ENCODE measurements at regions not wholly inside any gene's neighbourhood (a gene's known extent, or its start where the extent isn't known, plus 50 kb on each side); places are given as distances from the start of the nearest gene placed in this dataset.

DNA sequence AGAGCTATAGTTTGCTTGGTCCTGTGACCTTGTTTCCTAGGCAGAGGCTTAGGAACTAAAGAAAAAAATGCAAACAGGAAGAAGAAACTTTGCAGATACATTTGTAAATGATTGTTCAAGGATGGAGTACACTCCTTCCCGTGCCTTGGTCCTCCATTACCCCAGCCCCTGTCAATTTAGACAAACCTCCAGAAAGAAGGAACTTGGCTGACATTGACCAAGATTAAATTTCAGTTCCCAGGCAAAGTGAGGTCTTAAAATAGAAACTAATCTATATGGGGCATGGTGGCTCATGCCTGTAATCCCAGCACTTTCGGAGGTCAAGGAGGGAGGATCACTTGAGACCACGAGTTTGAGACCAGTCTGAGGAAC is 179.9 kb upstream of the FN1 start:
- Histone ChIP-seq H4K20me1 (replicated peaks in 1 of 2; ENCODE audit: control insufficient read depth in 1 of 2, insufficient read depth in 2 of 2, low read length in 2 of 2) (no peaks in the 10 kb centered on the region), H3K4ac (replicated peaks; ENCODE audit: insufficient read length, low read depth, low read length) (no peak overlapping the region), H3K79me2 (ENCODE audit: control insufficient read depth in 1 of 2, insufficient read depth in 2 of 2, low read length in 2 of 2) (no peaks in the 10 kb centered on the region), H2BK20ac (ENCODE audit: low read length) (no peak overlapping the region), H2AFZ (ENCODE audit: low read length) (no peak overlapping the region), H3K79me1 (ENCODE audit: low read depth, low read length) (no peaks in the 10 kb centered on the region), H3K4me1 (replicated peaks in 1 of 4; ENCODE audit: control insufficient read depth in 3 of 4, insufficient read depth in 4 of 4, low read length in 3 of 4) (peaks cover 3 to 8% (median 3%) of the 10 kb centered on the region in 4 experiments; a peak in 6 of 7 replicates), H4K8ac (ENCODE audit: extremely low read depth, insufficient read depth, low read length) (no peak overlapping the region), H3K14ac (ENCODE audit: insufficient read length) (no peak overlapping the region), H3K4me3 (ENCODE audit: extremely low read depth in 1 of 4, insufficient read depth in 2 of 4, low read depth in 3 of 4, low read length in 4 of 4) (no peak overlapping the region), H2BK12ac (ENCODE audit: low read depth, low read length) (no peak overlapping the region), H3K27me3 (replicated peaks in 1 of 4; ENCODE audit: control insufficient read depth in 3 of 4, extremely low read depth in 1 of 4, insufficient read depth in 3 of 4, low read length in 3 of 4) (no peaks in the 10 kb centered on the region), H3K18ac (ENCODE audit: extremely low read depth, low read length) (no peak overlapping the region), H3K23ac (ENCODE audit: insufficient read length) (no peak overlapping the region), H2BK15ac (ENCODE audit: low read length) (no peak overlapping the region), H2BK120ac (replicated peaks; ENCODE audit: low read depth, low read length) (no peak overlapping the region), H2AK5ac (ENCODE audit: low read depth, low read length) (no peak overlapping the region), H3K9ac (replicated peaks in 1 of 4; ENCODE audit: extremely low read depth in 1 of 4, low read depth in 3 of 4, low read length in 3 of 4) (no peak overlapping the region), H2BK5ac (ENCODE audit: low read depth, low read length) (no peak overlapping the region), H3K23me2 (ENCODE audit: low read depth, low read length) (no peaks in the 10 kb centered on the region), H3K4me2 (ENCODE audit: insufficient read depth in 1 of 2, low read depth in 2 of 2, low read length in 2 of 2) (no peak overlapping the region), H3K9me3 (ENCODE audit: insufficient read depth in 2 of 2, low read depth in 1 of 2, low read length in 1 of 2) (peaks cover 7 to 14% of the 10 kb centered on the region in 2 experiments), H3K56ac (replicated peaks; ENCODE audit: insufficient read length, low read depth, low read length) (no peak overlapping the region), H3K27ac (ENCODE audit: low read depth, low read length) (no peak overlapping the region), H3K36me3 (ENCODE audit: control insufficient read depth in 2 of 4, insufficient read depth in 4 of 4, low read length in 3 of 4) (no peaks in the 10 kb centered on the region), H4K91ac (replicated peaks; ENCODE audit: insufficient read length, low read length) (no peak overlapping the region), H4K5ac (ENCODE audit: insufficient read length, low read depth, low read length) (no peak overlapping the region)
- DNase-seq (ENCODE audit: low read depth in 1 of 2, low spot score in 2 of 2) (no peak), FAIRE-seq (no peak)
- TF ChIP-seq RNF2 (IDR thresholded peaks at IDR 0.05; ENCODE audit: borderline replicate concordance, low read depth, low read length, missing control alignments, poor library complexity, severe bottlenecking) (no peak), CHD1 (IDR thresholded peaks at IDR 0.05; ENCODE audit: low read depth, low read length) (no peak), HDAC6 (IDR thresholded peaks at IDR 0.05; ENCODE audit: low read depth, low read length) (no peak), NRF1 (IDR thresholded peaks at IDR 0.05; ENCODE audit: low read depth, low read length) (no peak), MAFK (IDR thresholded peaks at IDR 0.05; ENCODE audit: low read depth, low read length) (no peak), JUND (IDR thresholded peaks at IDR 0.05; ENCODE audit: low read length) (no peak), SP2 (IDR thresholded peaks at IDR 0.05; ENCODE audit: low read length) (no peak), BACH1 (IDR thresholded peaks at IDR 0.05; ENCODE audit: low read length) (no peak), TBP (IDR thresholded peaks at IDR 0.05; ENCODE audit: low read depth, low read length) (no peak), POU5F1 (IDR thresholded peaks at IDR 0.05; ENCODE audit: low read depth, low read length) (no peak)
- TF ChIP-seq, protein P1, sequence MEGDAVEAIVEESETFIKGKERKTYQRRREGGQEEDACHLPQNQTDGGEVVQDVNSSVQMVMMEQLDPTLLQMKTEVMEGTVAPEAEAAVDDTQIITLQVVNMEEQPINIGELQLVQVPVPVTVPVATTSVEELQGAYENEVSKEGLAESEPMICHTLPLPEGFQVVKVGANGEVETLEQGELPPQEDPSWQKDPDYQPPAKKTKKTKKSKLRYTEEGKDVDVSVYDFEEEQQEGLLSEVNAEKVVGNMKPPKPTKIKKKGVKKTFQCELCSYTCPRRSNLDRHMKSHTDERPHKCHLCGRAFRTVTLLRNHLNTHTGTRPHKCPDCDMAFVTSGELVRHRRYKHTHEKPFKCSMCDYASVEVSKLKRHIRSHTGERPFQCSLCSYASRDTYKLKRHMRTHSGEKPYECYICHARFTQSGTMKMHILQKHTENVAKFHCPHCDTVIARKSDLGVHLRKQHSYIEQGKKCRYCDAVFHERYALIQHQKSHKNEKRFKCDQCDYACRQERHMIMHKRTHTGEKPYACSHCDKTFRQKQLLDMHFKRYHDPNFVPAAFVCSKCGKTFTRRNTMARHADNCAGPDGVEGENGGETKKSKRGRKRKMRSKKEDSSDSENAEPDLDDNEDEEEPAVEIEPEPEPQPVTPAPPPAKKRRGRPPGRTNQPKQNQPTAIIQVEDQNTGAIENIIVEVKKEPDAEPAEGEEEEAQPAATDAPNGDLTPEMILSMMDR (IDR thresholded peaks at IDR 0.05; ENCODE audit: control extremely low read depth in 1 of 3, insufficient read depth in 1 of 3, low read depth in 1 of 3, low read length in 3 of 3), result no peak
- 90% methylated on average over 3 of the region's 3 CpGs; no CpG with 5 or more reads in 1 of the 2 experiments for WGBS, 2 experiments (ENCODE audit: extremely low coverage in 1 of 2, insufficient coverage in 1 of 2, insufficient read length in 1 of 2, insufficient replicate concordance in 2 of 2, low coverage in 1 of 2, low lambda C conversion rate in 2 of 2, missing lambda C conversion rate in 1 of 2)
- ChIA-PET POLR2A (ENCODE audit: partially characterized antibody) (no interaction called here), CTCF (ENCODE audit: partially characterized antibody) (no interaction called here)

Data from H1 (cell line).